ENCODE measurements at regions not wholly inside any gene's neighbourhood (a gene's known extent, or its start where the extent isn't known, plus 50 kb on each side); places are given as distances from the start of the nearest gene placed in this dataset.

- TF ChIP-seq CTCF (IDR thresholded peaks at IDR 0.05): no peak
- TF ChIP-seq POLR2A (IDR thresholded peaks at IDR 0.05): no peak
These were observed 50.5 kb upstream of the SCAF8 start for GRCh38 chr6:154682633-154683125.
